Subcutaneous abdominal adipose tissue (tissue), 5 donors: ENCODE measurements at regions not wholly inside any gene's neighbourhood (a gene's known extent, or its start where the extent isn't known, plus 50 kb on each side); places are given as distances from the start of the nearest gene placed in this dataset.

Experiments
- H3K27ac ChIP-seq: one replicate; pipeline ENCODE4 v1.7.0; 2013; ENCODE audit warnings: low read depth, mild to moderate bottlenecking, inconsistent platforms, low read length, moderate library complexity
- H3K27me3 ChIP-seq, 5 donors: one replicate each; pipeline ENCODE4 v1.7.0; 2013; ENCODE audit warnings: low read length in 5 of 5, inconsistent platforms in 1 of 5; ENCODE audit not compliant: control insufficient read depth in 5 of 5, insufficient read depth in 4 of 5
- H3K36me3 ChIP-seq, 5 donors: one replicate each; pipeline ENCODE4 v1.7.0; 2013; ENCODE audit warnings: low read length in 5 of 5; ENCODE audit not compliant: control insufficient read depth in 5 of 5, insufficient read depth in 5 of 5
- H3K4me1 ChIP-seq, 5 donors: one replicate each; pipeline ENCODE4 v1.7.0; 2013; ENCODE audit warnings: low read length in 5 of 5, mild to moderate bottlenecking in 3 of 5, moderate library complexity in 1 of 5; ENCODE audit not compliant: control insufficient read depth in 5 of 5, insufficient read depth in 5 of 5
- H3K4me3 ChIP-seq, 5 donors: one replicate each; pipeline ENCODE4 v1.7.0; 2013; ENCODE audit warnings: low read length in 5 of 5, low read depth in 1 of 5
- H3K9ac ChIP-seq, 5 donors: one replicate each; pipeline ENCODE4 v1.7.0; 2013; ENCODE audit warnings: low read length in 5 of 5, mild to moderate bottlenecking in 4 of 5, moderate library complexity in 3 of 5
- H3K9me3 ChIP-seq, 5 donors: one replicate each; pipeline ENCODE4 v1.7.0; 2013; ENCODE audit warnings: low read length in 5 of 5; ENCODE audit not compliant: control insufficient read depth in 5 of 5
- donor health status: healthy.
- donor health status: healthy.
- donor health status: healthy.
- donor health status: healthy.
- donor health status: healthy.

DNA sequence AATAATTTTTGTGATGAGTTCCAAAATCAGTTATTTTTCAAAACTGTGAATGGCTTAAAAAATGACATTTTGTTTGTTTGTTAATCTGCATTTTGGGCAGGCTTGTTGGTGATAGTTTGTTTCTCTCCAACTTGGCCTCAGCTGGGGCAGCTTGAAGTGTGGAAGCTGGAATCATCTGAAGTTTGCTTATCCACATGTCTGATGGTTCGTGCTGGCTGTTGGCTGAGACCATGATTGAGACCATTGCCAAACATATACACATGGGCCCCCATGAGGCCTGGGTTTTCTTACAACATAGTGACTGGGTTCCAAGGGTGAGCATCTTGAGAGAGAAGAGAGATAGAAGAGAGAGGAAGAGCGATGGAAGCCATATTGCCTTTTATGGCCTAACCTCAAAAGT lies 201.2 kb downstream of the NDFIP2 start:
- H3K27me3 ChIP-seq, result no peaks in the 10 kb centered on the region
- H3K27ac ChIP-seq, result no peak overlapping the region
- H3K4me1 ChIP-seq, result peaks cover 0 to 3% (median 0%) of the 10 kb centered on the region in 5 donors
- no peaks in the 10 kb centered on the region for H3K36me3 ChIP-seq
- no peak overlapping the region for H3K9ac ChIP-seq
- peaks cover 0 to 7% (median 0%) of the 10 kb centered on the region in 5 donors for H3K9me3 ChIP-seq
- H3K4me3 ChIP-seq, result no peak overlapping the region

DNA sequence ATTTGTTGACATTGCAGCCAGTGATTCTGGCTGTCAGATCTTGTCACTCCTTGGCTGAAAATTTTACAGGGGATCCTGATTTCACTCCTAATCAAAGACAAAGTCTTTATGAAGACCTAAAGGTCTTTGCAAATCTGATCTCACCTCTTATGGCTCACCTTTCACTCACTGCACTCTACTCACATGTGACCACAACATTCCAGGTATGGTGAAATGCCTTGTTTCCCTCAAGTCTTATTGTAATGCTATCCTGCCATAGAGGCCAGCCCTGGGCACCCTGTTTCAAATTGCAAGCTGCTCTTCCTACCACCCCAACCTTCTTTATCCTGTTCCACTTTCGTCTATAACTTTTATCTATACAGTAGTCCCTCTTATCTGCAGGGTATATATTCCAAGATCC lies 200.1 kb downstream of the NDFIP2 start:
- Histone ChIP-seq H3K9me3 (peaks cover 0 to 7% (median 0%) of the 10 kb centered on the region in 5 donors), H3K4me3 (no peak overlapping the region), H3K36me3 (no peaks in the 10 kb centered on the region), H3K27me3 (no peaks in the 10 kb centered on the region), H3K9ac (no peak overlapping the region), H3K27ac (no peak overlapping the region), H3K4me1 (no peaks in the 10 kb centered on the region)

DNA sequence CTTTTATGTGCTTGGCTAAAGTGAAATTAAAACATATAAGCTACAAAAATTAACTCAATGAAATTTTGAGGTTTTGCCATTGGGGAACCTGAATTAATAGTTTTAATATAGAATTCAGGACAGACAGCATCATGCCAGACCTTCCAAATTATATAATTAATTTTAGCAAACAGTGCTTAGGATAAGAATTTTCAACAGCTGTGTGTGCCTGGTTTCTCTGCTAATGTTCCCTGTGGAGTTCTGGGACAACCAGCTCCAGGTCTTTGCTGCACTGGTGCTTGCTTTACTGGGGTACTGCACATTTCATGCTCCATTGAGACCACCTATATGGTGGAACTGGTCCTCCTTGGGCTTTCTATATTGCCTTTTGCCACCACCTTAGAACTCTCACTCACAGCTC lies 199.5 kb downstream of the NDFIP2 start:
- Histone ChIP-seq H3K9me3 (peaks cover 0 to 7% (median 0%) of the 10 kb centered on the region in 5 donors), H3K36me3 (no peaks in the 10 kb centered on the region), H3K4me3 (no peak overlapping the region), H3K9ac (no peak overlapping the region), H3K27me3 (no peaks in the 10 kb centered on the region), H3K4me1 (no peaks in the 10 kb centered on the region), H3K27ac (no peak overlapping the region)

DNA sequence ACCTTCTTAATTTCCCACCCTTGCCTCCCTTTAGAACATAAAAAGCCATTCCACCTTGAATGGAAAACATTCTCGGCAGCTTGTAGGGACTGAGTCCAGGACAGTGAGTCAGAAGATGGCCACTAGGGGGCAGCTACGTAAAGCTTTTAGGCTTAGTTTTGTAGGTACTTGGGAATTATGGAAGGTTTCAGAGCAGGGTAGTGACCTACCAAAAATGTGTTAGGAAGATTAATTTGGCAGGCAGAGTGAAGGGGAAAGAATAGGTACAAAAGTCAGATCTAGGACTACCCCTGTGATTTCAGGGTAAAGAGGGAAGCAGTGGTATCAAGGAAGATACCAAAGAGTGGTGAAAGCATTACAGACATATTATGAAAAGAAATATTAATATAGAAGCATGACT lies 198.4 kb downstream of the NDFIP2 start:
- Histone ChIP-seq H3K4me1 (no peaks in the 10 kb centered on the region), H3K9me3 (peaks cover 0 to 7% (median 0%) of the 10 kb centered on the region in 5 donors), H3K27ac (no peak overlapping the region), H3K36me3 (no peaks in the 10 kb centered on the region), H3K9ac (no peak overlapping the region), H3K27me3 (no peaks in the 10 kb centered on the region), H3K4me3 (no peak overlapping the region)

DNA sequence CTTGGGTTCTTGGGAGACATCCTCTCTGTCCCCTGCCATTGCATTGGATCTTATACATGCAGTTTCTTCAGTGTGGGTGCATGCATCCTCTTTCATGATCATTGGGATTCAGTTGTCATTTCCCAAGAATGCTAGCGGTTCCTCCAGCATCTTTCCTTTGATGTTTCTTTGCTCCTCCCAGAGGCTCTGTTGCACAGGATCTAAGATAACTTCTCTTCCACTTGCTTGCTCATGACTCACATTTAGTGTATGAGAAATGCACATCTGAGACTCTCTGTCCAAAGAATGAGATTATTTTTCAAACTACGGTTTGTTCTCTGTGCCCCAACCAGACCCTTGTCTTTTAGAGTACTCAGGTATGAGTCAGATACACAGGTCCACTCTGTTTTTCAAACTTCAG lies 197.1 kb downstream of the NDFIP2 start:
- H3K9ac ChIP-seq, result no peak overlapping the region
- no peak overlapping the region for H3K27ac ChIP-seq
- no peaks in the 10 kb centered on the region for H3K36me3 ChIP-seq
- no peaks in the 10 kb centered on the region for H3K27me3 ChIP-seq
- H3K9me3 ChIP-seq, result peaks cover 0 to 7% (median 0%) of the 10 kb centered on the region in 5 donors
- H3K4me3 ChIP-seq, result no peak overlapping the region
- H3K4me1 ChIP-seq, result peaks cover 0 to 8% (median 0%) of the 10 kb centered on the region in 5 donors

DNA sequence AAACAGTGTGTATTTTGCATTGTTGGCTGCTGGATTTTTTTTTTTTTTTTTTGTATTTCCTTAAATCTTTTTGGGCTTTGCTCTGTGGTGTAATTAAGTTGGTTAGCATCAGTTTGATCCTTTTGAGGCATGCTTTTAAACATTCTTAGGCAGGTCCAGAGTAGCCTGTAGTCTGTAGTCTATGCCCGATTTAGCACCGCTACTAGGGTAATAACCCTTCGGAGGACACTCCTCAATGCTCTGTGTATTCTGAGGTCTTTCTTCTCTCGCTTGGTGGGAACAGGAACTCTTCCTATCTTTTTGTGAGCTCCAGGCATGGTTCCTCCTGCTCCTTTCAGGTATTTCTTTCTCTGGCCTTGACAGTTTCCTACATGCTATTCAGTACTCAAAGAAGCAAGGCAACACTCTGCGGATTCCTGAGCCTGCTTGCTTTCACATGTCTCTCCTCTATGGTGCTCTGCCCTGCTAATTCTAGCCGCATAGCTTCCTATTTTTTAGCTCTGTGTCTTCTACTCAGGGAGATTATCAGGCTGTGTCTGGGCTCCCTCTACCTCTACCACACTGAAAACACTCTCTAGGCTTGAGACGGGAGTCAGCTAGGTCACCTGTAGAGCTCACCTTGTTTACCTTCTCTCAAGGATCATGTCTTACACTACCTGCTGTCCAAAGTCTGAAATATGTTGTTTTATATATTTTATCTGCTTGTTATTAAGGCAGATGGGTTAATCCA lies 195.1 kb downstream of the NDFIP2 start:
- no peaks in the 10 kb centered on the region for H3K27me3 ChIP-seq
- H3K27ac ChIP-seq, result no peak overlapping the region
- no peaks in the 10 kb centered on the region for H3K36me3 ChIP-seq
- no peak overlapping the region for H3K4me3 ChIP-seq
- no peaks in the 10 kb centered on the region for H3K9me3 ChIP-seq
- no peak overlapping the region for H3K9ac ChIP-seq
- H3K4me1 ChIP-seq, result peaks cover 0 to 17% (median 4%) of the 10 kb centered on the region in 5 donors

DNA sequence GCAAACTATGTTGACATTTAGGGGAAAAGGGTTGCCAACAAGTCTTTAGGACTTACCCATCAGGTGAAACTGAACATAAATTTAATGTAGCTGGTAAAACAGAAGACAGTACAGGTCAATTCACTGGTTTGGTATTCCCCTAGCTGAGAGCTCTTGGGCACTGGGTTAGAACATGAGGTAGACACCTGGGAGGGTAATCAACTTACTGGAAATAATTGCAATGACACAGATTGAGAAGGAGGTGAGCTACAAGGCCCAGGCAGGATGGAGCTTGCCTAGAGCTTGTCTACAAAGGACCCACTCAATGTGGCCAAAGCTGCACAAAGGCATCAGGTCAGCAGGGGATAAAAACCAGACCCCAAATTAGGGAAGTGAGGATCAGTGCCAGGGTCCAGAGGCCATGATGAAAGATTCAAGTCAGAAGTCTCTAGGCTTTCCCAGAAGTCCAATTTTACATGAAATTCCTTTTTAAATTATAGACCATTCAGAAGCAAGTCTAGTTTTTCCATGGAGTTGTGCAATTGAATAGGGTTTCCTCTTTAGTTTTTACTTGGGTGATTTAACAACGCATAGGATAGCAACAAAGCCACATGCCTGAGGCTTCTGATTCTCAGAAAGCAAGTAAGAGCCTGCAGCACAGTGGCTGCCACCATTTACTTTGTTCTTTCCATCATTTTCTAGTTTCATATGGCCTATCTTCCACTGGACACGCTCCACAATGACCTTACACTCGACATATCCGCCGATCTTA lies 194.0 kb downstream of the NDFIP2 start:
- Histone ChIP-seq H3K36me3 (no peaks in the 10 kb centered on the region), H3K9me3 (no peaks in the 10 kb centered on the region), H3K4me1 (peaks cover 0 to 17% (median 4%) of the 10 kb centered on the region in 5 donors), H3K9ac (no peak overlapping the region), H3K27me3 (no peaks in the 10 kb centered on the region), H3K27ac (no peak overlapping the region), H3K4me3 (no peak overlapping the region)

DNA sequence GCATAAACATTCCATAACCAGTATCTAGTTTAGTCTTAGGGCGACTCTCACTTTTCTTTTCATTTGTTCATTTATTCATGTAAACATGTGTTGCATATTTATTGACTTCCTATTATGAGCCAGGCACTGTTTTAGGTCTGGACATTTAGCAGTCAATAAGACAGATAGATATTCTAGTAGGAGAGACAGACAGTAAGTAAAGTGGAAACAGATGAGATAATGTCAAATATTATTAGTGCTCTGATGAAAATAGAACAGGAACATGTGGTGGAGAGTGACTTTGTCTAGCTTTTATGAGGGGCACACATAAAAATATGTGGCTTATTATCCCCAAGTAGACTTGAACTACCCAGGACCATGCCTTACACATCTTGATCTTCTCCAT lies 193.0 kb downstream of the NDFIP2 start:
- H3K9ac ChIP-seq, result no peak overlapping the region
- H3K4me3 ChIP-seq, result no peak overlapping the region

DNA sequence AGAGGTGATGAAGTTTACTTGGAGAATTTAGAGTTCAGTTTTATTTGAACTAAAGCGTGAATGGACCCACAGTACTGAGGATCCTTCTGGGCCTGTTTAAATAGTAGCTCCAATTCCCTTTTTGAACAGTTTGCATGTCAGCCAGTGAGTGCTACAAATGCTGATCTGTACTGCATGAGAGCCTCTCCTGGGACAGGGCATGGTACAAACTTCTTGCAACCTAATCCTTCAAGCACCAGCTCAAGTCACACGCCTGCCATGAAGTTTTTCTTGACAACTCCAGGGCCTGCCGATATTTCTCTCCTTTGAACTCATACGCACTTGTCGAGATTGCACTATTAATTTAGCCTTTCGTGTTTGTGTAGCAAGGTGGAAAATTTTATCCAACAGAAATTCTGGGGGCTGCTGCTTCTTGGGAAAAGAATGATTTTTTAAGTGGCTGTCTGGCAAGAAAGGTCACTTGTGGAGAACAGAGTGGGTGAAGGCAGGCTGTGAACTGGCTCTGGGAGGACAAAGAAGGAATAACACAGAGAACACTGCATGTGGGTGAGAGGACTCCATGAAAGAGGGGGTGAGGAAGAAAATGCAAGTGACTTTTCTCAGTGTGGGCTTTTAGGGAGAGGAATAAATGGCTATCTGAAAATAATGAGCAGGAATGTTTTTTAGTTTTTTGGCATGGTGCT lies 192.5 kb downstream of the NDFIP2 start:
- peaks cover 0 to 17% (median 4%) of the 10 kb centered on the region in 5 donors for H3K4me1 ChIP-seq
- no peak overlapping the region for H3K9ac ChIP-seq
- H3K4me3 ChIP-seq, result no peak overlapping the region
- no peak overlapping the region for H3K27ac ChIP-seq
- H3K36me3 ChIP-seq, result no peaks in the 10 kb centered on the region
- H3K27me3 ChIP-seq, result no peaks in the 10 kb centered on the region
- H3K9me3 ChIP-seq, result no peaks in the 10 kb centered on the region

More for the DNA sequence above, 193.0 kb downstream of the NDFIP2 start:
- Histone ChIP-seq H3K27me3 (no peaks in the 10 kb centered on the region), H3K4me1 (peaks cover 0 to 17% (median 4%) of the 10 kb centered on the region in 5 donors), H3K36me3 (no peaks in the 10 kb centered on the region), H3K27ac (no peak overlapping the region), H3K9me3 (no peaks in the 10 kb centered on the region)

DNA sequence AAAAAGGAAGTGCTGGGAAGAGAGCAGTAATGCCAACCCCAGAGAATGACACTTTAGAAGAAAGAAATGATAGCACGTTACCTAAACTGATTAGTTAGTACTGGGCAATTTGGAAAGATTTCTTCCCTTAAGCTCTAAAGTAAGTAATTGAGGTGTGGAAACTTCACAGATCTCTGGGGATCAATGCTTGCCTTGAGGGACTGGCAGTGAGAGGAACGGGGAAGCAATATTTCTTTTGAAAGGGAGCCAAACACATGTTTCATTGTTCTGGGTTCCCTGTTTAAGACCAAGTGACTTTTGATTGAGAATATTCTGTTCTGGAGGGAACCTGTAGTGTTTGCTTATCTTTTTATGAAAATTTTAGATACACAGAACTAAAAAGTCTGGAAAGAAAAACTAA lies 190.5 kb downstream of the NDFIP2 start:
- Histone ChIP-seq H3K4me3 (no peak overlapping the region), H3K27ac (no peak overlapping the region), H3K4me1 (peaks cover 0 to 17% (median 4%) of the 10 kb centered on the region in 5 donors), H3K27me3 (no peaks in the 10 kb centered on the region), H3K9me3 (no peaks in the 10 kb centered on the region), H3K9ac (no peak overlapping the region), H3K36me3 (no peaks in the 10 kb centered on the region)
